Left ventricle myocardium inferior (tissue), 1 donor: ENCODE measurements at regions not wholly inside any gene's neighbourhood (a gene's known extent, or its start where the extent isn't known, plus 50 kb on each side); places are given as distances from the start of the nearest gene placed in this dataset.
"Not testable (repeated sequence)": the region's sequence is repeated elsewhere in the genome, so short reads cannot be mapped to it uniquely, and the experiment has no call there.

Experiments used
- DNase-seq: peaks from one replicate; pipeline ENCODE4 v3.0.0-alpha.2; 2020
- H3K27ac ChIP-seq: fragments of 200-600 bp; replicated peaks from 2 replicates; pipeline ENCODE4 v1.8.0; 2021
- H3K27me3 ChIP-seq: fragments of 200-600 bp; 2 replicates; pipeline ENCODE4 v1.8.0; 2021; ENCODE audit warnings: low read depth
- H3K36me3 ChIP-seq: fragments of 200-600 bp; 2 replicates; pipeline ENCODE4 v1.8.0; 2021
- H3K4me1 ChIP-seq: fragments of 200-600 bp; 2 replicates; pipeline ENCODE4 v1.8.0; 2021
- H3K4me3 ChIP-seq: fragments of 200-600 bp; 2 replicates; pipeline ENCODE4 v1.8.0; 2021; ENCODE audit warnings: mild to moderate bottlenecking, moderate library complexity
- H3K9me3 ChIP-seq: fragments of 200-600 bp; replicated peaks from 2 replicates; pipeline ENCODE4 v1.8.0; 2021
- intact Hi-C: fragments of 100-400 bp; cut with micrococcal nuclease; formaldehyde crosslinking; loops from one replicate; pipeline ENCODE4 v1.11.0; 2022
- TF ChIP-seq, protein P1 (sequence below): fragments of 200-600 bp; IDR thresholded peaks from 2 replicates; pipeline ENCODE4 v1.8.0; 2021; ENCODE audit warnings: antibody characterized with exemption, mild to moderate bottlenecking, borderline replicate concordance
- donor health status: DM: no; HTN: yes; CAD: no; lungs with severe emphysema.

- intact Hi-C loops: no loop called here
- no peaks in the 10 kb centered on the region for H3K27me3 ChIP-seq
- peaks cover 4% of the 10 kb centered on the region for H3K9me3 ChIP-seq
- DNase-seq: no peak
- H3K4me1 ChIP-seq: peaks cover 14% of the 10 kb centered on the region
- H3K27ac ChIP-seq: peak overlapping the region; percentile 20
- TF ChIP-seq, protein P1, sequence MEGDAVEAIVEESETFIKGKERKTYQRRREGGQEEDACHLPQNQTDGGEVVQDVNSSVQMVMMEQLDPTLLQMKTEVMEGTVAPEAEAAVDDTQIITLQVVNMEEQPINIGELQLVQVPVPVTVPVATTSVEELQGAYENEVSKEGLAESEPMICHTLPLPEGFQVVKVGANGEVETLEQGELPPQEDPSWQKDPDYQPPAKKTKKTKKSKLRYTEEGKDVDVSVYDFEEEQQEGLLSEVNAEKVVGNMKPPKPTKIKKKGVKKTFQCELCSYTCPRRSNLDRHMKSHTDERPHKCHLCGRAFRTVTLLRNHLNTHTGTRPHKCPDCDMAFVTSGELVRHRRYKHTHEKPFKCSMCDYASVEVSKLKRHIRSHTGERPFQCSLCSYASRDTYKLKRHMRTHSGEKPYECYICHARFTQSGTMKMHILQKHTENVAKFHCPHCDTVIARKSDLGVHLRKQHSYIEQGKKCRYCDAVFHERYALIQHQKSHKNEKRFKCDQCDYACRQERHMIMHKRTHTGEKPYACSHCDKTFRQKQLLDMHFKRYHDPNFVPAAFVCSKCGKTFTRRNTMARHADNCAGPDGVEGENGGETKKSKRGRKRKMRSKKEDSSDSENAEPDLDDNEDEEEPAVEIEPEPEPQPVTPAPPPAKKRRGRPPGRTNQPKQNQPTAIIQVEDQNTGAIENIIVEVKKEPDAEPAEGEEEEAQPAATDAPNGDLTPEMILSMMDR: no peak
- H3K36me3 ChIP-seq: no peaks in the 10 kb centered on the region
- H3K4me3 ChIP-seq: no peak overlapping the region
Measured at GRCh38 chr5:156219483-156220005, 107.4 kb upstream of the SGCD start.

- intact Hi-C loops: no loop called here
Measured at GRCh38 chr5:156221816-156222215, 105.1 kb upstream of the SGCD start.

DNA sequence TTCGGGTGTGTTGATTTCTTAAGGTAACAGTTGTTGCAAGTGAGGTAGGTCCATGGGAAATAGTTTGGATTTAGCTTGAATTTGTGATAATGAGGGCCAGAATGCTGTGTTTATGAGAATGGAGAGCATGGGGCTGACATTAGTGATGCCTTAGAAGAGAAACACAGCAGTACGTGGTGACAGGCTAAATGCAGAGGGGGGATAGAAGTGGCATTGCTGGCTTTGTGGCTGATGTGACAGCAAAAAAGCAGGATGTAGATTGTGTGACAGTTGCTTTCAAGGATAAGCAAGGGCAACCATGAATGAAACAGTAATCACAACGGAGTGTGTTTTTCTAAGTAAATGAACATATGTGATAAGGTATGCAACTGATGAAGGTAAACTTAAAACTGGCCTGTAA lies 103.4 kb upstream of the SGCD start:
- Histone ChIP-seq H3K9me3 (no peaks in the 10 kb centered on the region), H3K27ac (no peak overlapping the region), H3K4me3 (no peak overlapping the region), H3K4me1 (peaks cover 21% of the 10 kb centered on the region), H3K36me3 (no peaks in the 10 kb centered on the region), H3K27me3 (no peaks in the 10 kb centered on the region)
- no peak for DNase-seq
- TF ChIP-seq, protein P1: no peak
- intact Hi-C loops: no loop called here

More at GRCh38 chr5:156221816-156222215, 105.1 kb upstream of the SGCD start:
- no peak overlapping the region for H3K4me3 ChIP-seq
- peaks cover 22% of the 10 kb centered on the region for H3K4me1 ChIP-seq
- no peaks in the 10 kb centered on the region for H3K27me3 ChIP-seq
- no peak for DNase-seq
- H3K36me3 ChIP-seq: no peaks in the 10 kb centered on the region
- no peak overlapping the region for H3K27ac ChIP-seq
- H3K9me3 ChIP-seq: no peaks in the 10 kb centered on the region
- TF ChIP-seq, protein P1: no peak

- DNase-seq, H3K36me3 ChIP-seq, intact Hi-C loops, H3K27ac ChIP-seq, H3K4me3 ChIP-seq, H3K27me3 ChIP-seq, H3K4me1 ChIP-seq, H3K9me3 ChIP-seq: not testable (repeated sequence)
Measured at GRCh38 chr5:156226485-156226884, 100.5 kb upstream of the SGCD start.

DNA sequence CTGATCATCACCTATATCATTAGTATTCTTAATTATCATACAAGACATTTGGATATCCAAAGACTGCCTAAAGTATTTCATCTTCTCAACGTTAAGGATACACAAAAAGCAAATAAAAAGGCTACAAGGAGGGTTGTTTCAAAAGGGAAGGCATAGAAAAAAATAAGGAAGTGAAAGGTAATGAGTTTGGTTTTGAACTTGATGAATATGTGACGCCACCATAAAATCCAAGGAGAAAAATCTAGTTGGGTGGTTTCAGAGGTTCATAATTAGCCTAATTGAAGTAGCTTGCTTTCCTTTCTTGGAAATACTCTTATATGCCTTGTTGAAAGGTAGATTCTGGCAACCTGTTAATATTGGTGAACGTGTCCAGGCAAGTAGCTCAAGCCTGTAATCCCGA lies 96.1 kb upstream of the SGCD start:
- DNase-seq: no peak
- Histone ChIP-seq H3K4me3 (no peak overlapping the region), H3K4me1 (peaks cover 8% of the 10 kb centered on the region), H3K27ac (no peak overlapping the region), H3K9me3 (no peaks in the 10 kb centered on the region), H3K27me3 (no peaks in the 10 kb centered on the region), H3K36me3 (no peaks in the 10 kb centered on the region)
- intact Hi-C loops: no loop called here
- TF ChIP-seq, protein P1: no peak

DNA sequence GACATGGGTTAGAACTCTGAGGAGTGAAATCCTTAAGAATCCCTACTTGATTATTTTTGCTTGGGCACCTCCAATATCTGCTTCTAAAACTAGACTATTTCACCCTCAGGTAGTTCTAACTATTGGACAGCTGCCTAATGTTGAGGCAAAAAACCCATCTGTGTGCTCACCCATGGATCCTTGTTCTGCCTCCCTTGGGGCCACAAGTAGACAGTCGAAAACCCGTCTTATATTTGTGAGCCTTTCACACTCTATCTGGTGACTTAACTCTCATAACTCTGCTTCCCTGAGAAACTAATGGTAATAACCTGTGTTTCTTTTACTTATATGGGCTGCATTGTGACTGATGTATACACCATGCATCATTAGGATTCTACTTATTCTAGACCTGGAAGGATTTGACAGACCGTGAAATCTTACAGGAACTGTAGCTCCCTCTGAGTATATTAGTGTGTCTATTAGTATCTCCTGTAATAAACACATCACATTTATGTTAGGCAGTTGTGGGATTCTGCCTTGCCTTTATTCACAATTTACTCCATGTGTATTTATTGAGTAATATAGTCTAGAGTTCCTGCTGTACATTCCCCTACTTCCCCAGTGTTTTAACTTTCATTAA lies 94.6 kb upstream of the SGCD start:
- H3K27ac ChIP-seq: no peak overlapping the region
- no peak for DNase-seq
- no peak overlapping the region for H3K4me3 ChIP-seq
- no peaks in the 10 kb centered on the region for H3K4me1 ChIP-seq
- intact Hi-C loops: no loop called here
- TF ChIP-seq, protein P1: no peak
- no peaks in the 10 kb centered on the region for H3K36me3 ChIP-seq
- H3K9me3 ChIP-seq: no peaks in the 10 kb centered on the region
- H3K27me3 ChIP-seq: no peaks in the 10 kb centered on the region
